Spleen (tissue), 11 donors: ENCODE measurements at regions not wholly inside any gene's neighbourhood (a gene's known extent, or its start where the extent isn't known, plus 50 kb on each side); places are given as distances from the start of the nearest gene placed in this dataset.

ENCODE experiments used
- DNase-seq: peaks from one replicate; pipeline ENCODE4 v3.0.0-alpha.2; 2020
- H3K27ac ChIP-seq, 8 donors: fragments of 200-600 bp; sonication (generic) in 7 of 8; 1 replicate in 4 of 8; 2 replicates in 4 of 8; pipeline versions ENCODE4 v1.5.0 to v1.8.0; 2016 to 2021; ENCODE audit warnings: inconsistent platforms in 4 of 8, mild to moderate bottlenecking in 4 of 8, moderate library complexity in 1 of 8
- H3K27me3 ChIP-seq, 7 donors: fragments of 200-600 bp; sonication (generic) in 6 of 7; replicated peaks in 1 of 7; 1 replicate in 4 of 7; 2 replicates in 3 of 7; pipeline versions ENCODE4 v1.5.0 to v1.8.0; 2016 to 2021; ENCODE audit warnings: inconsistent platforms in 3 of 7, mild to moderate bottlenecking in 1 of 7
- H3K36me3 ChIP-seq, 6 donors: fragments of 200-600 bp; sonication (generic) in 5 of 6; 1 replicate in 4 of 6; 2 replicates in 2 of 6; pipeline versions ENCODE4 v1.5.0 to v1.8.0; 2016 to 2021; ENCODE audit warnings: inconsistent platforms in 2 of 6
- H3K4me1 ChIP-seq, 6 donors: fragments of 200-600 bp; sonication (generic) in 5 of 6; 1 replicate in 3 of 6; 2 replicates in 3 of 6; pipeline versions ENCODE4 v1.5.0 to v1.8.0; 2016 to 2021; ENCODE audit warnings: inconsistent platforms in 3 of 6
- H3K4me3 ChIP-seq, 8 donors: fragments of 200-600 bp; sonication (generic) in 7 of 8; 1 replicate in 4 of 8; 2 replicates in 4 of 8; pipeline versions ENCODE4 v1.5.0 to v1.8.0; 2016 to 2021; ENCODE audit warnings: inconsistent platforms in 4 of 8, mild to moderate bottlenecking in 4 of 8, moderate library complexity in 2 of 8
- H3K9me3 ChIP-seq, 8 donors: fragments of 200-600 bp; sonication (generic) in 7 of 8; 1 replicate in 4 of 8; 2 replicates in 4 of 8; pipeline versions ENCODE4 v1.5.0 to v1.8.0; 2016 to 2021; ENCODE audit warnings: inconsistent platforms in 4 of 8
- CTCF ChIP-seq, 11 experiments: fragments of 200-600 bp in 7 of 11; fragments of 450-650 bp in 4 of 11; sonication (generic) in 4 of 11; IDR thresholded peaks in 8 of 11; conservative IDR thresholded peaks in 3 of 11; 1 replicate in 7 of 11; 2 replicates in 4 of 11; pipeline versions ENCODE4 v1.4.0 to v1.8.0; 2016 to 2021; ENCODE audit warnings: antibody characterized with exemption in 11 of 11, inconsistent platforms in 4 of 11, mild to moderate bottlenecking in 1 of 11
- POLR2A ChIP-seq, 3 donors: fragments of 450-650 bp; IDR thresholded peaks; one replicate each; pipeline ENCODE4 v1.5.1; 2017; ENCODE audit warnings: antibody characterized with exemption in 3 of 3, mild to moderate bottlenecking in 1 of 3
- POLR2AphosphoS5 ChIP-seq, 3 donors: sonication (generic); formaldehyde crosslinking; IDR thresholded peaks; one replicate each; pipeline ENCODE4 v1.5.1; 2017; ENCODE audit warnings: antibody characterized with exemption in 3 of 3
- WGBS, 5 donors: extraction: QIAGEN DNeasy Blood & Tissue Kit in 3 of 5; methylation state at CpG; one replicate each; pipeline versions ENCODE4 v1.1.5 to v1.1.7; 2013 to 2018; 5-methylcytosine and 5-hydroxymethylcytosine counted together
- intact Hi-C: fragments of 100-400 bp; cut with DNase I; formaldehyde crosslinking; loops from one replicate; pipeline ENCODE4 v1.15.0; 2023; ENCODE audit warnings: low total_unique reads
- donor health status: healthy with polysubstance abuse.
- donor health status: DM: no; HTN: no; CAD: no; lungs with moderate emphysema.
- donor health status: DM: no; HTN: no; CAD: no.
- donor health status: Bipolar disorder and iron deficiency.
- donor health status: healthy.
- donor health status: DM: no; HTN: no; CAD: no.
- donor health status: DM: yes; HTN: yes; CAD: no.

- TF ChIP-seq POLR2A (IDR thresholded peaks at IDR 0.05) = no peak
- no peak for TF ChIP-seq CTCF (IDR thresholded peaks at IDR 0.05 in 8 of 11, conservative IDR thresholded peaks at IDR 0.05 in 3 of 11)
- no peak for TF ChIP-seq POLR2AphosphoS5 (IDR thresholded peaks at IDR 0.05)
- Histone ChIP-seq H3K4me1 (no peaks in the 10 kb centered on the region), H3K36me3 (no peaks in the 10 kb centered on the region), H3K9me3 (no peaks in the 10 kb centered on the region), H3K27me3 (no peaks in the 10 kb centered on the region), H3K4me3 (no peak overlapping the region), H3K27ac (no peak overlapping the region)
- intact Hi-C loops = no loop called here
- 46 to 83% (median 59%) methylated on average over 2 of the region's 2 CpGs for WGBS, 5 donors
- no peak for DNase-seq
Observed at GRCh38 chr13:64540976-64541375, 2689.2 kb downstream of the PCDH9 start.

- intact Hi-C loops = no loop called here
- TF ChIP-seq POLR2AphosphoS5 (IDR thresholded peaks at IDR 0.05) (no peak), POLR2A (IDR thresholded peaks at IDR 0.05) (no peak), CTCF (IDR thresholded peaks at IDR 0.05 in 8 of 11, conservative IDR thresholded peaks at IDR 0.05 in 3 of 11) (no peak)
- no peak for DNase-seq
- no peak overlapping the region for H3K4me3 ChIP-seq
- 89 to 96% (median 91%) methylated on average over 2 of the region's 2 CpGs for WGBS, 5 donors
- no peaks in the 10 kb centered on the region for H3K27me3 ChIP-seq
- no peaks in the 10 kb centered on the region for H3K9me3 ChIP-seq
- H3K36me3 ChIP-seq = no peaks in the 10 kb centered on the region
- H3K27ac ChIP-seq = no peak overlapping the region
- no peaks in the 10 kb centered on the region for H3K4me1 ChIP-seq
Observed at GRCh38 chr13:64540468-64540867, 2689.7 kb downstream of the PCDH9 start.

- no peak for TF ChIP-seq POLR2AphosphoS5 (IDR thresholded peaks at IDR 0.05)
- TF ChIP-seq CTCF (IDR thresholded peaks at IDR 0.05 in 8 of 11, conservative IDR thresholded peaks at IDR 0.05 in 3 of 11) = no peak
- TF ChIP-seq POLR2A (IDR thresholded peaks at IDR 0.05) = no peak
- Histone ChIP-seq H3K4me1 (no peaks in the 10 kb centered on the region), H3K9me3 (no peaks in the 10 kb centered on the region), H3K27me3 (no peaks in the 10 kb centered on the region), H3K27ac (no peak overlapping the region), H3K4me3 (no peak overlapping the region), H3K36me3 (no peaks in the 10 kb centered on the region)
- intact Hi-C loops = no loop called here
- WGBS, 5 donors = 73 to 95% (median 85%) methylated on average over 2 of the region's 2 CpGs
- DNase-seq = no peak
Observed at GRCh38 chr13:64538711-64539110, 2691.4 kb downstream of the PCDH9 start.

DNA sequence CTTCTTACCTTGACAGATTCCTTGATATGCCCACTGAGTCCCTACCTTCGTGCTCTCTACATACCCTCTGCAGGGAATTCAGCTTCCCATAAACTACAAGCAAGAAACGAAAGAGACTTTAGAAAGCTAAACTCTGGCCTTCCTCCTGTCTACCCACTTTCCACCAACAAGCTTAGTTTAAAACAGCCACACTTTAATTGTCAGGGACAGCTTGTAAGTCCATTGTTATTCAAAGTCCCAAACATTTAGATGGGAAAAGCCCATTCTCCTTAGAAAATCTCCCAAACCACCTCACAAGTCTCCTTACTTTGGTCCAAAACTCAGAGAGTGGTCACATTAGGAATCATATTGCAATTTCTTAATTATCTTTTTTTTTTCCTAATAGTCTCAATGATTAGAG, 2695.8 kb downstream of the PCDH9 start:
- no peaks in the 10 kb centered on the region for H3K36me3 ChIP-seq
- TF ChIP-seq CTCF (IDR thresholded peaks at IDR 0.05 in 8 of 11, conservative IDR thresholded peaks at IDR 0.05 in 3 of 11) = no peak
- no peak overlapping the region for H3K27ac ChIP-seq
- 75 to 86% (median 77%) methylated on average over 2 of the region's 2 CpGs for WGBS, 5 donors
- H3K9me3 ChIP-seq = no peaks in the 10 kb centered on the region
- no peak for DNase-seq
- intact Hi-C loops = no loop called here
- H3K27me3 ChIP-seq = no peaks in the 10 kb centered on the region
- no peaks in the 10 kb centered on the region for H3K4me1 ChIP-seq
- H3K4me3 ChIP-seq = no peak overlapping the region
